Lower lobe of right lung (tissue), 2 donors: ENCODE measurements at regions not wholly inside any gene's neighbourhood (a gene's known extent, or its start where the extent isn't known, plus 50 kb on each side); places are given as distances from the start of the nearest gene placed in this dataset.

Experiments used
- ATAC-seq, 2 donors: fragments of 200-7000 bp; cut with Tn5 transposase; one replicate each; pipeline ENCODE4 v1.9.1; 2020 to 2022; ENCODE audit warnings: mild to moderate bottlenecking in 2 of 2, moderate library complexity in 2 of 2
- DNase-seq: peaks from one replicate; pipeline ENCODE4 v3.0.0-alpha.2; 2020
- H3K27ac ChIP-seq: fragments of 200-600 bp; one replicate; pipeline ENCODE4 v1.8.0; 2022
- H3K27me3 ChIP-seq: fragments of 200-600 bp; one replicate; pipeline ENCODE4 v1.8.0; 2022; ENCODE audit warnings: low read depth
- H3K36me3 ChIP-seq: fragments of 200-600 bp; one replicate; pipeline ENCODE4 v1.8.0; 2022; ENCODE audit warnings: mild to moderate bottlenecking
- H3K4me1 ChIP-seq: fragments of 200-600 bp; one replicate; pipeline ENCODE4 v1.8.0; 2022
- H3K4me3 ChIP-seq: fragments of 200-600 bp; one replicate; pipeline ENCODE4 v1.8.0; 2022; ENCODE audit warnings: mild to moderate bottlenecking
- H3K9me3 ChIP-seq: fragments of 200-600 bp; one replicate; pipeline ENCODE4 v1.8.0; 2022
- CTCF ChIP-seq: fragments of 200-600 bp; IDR thresholded peaks from one replicate; pipeline ENCODE4 v1.8.0; 2022; ENCODE audit warnings: antibody characterized with exemption, mild to moderate bottlenecking
- intact Hi-C: fragments of 100-400 bp; cut with DNase I; formaldehyde crosslinking; loops from one replicate; pipeline ENCODE4 v1.11.0; 2022
- donor health status: DM: no; HTN: yes; CAD: no; lungs with severe emphysema.

DNA sequence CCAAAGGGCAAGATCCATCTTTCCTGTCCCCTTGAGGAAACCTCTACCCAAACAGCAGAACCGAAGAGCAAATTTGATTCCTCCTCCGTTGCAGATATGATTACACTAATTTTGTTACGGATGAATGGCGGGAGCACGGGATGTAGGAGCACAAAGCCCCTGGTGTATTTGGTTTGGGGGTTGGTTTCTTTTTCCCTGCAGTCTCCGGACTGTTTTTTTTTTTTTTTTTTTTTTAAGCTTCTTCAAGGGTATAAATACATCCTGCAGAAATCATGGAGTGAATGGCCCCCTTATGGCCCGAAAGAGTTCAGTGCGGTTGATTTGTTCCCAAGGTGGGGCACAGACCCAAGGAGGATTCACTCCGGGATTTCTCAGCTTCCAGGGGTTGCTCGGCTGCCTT is 135.3 kb upstream of the SH3BP4 start:
- H3K4me3 ChIP-seq: no peak overlapping the region
- DNase-seq: no peak
- no peak for TF ChIP-seq CTCF
- H3K4me1 ChIP-seq: no peaks in the 10 kb centered on the region
- no peaks in the 10 kb centered on the region for H3K27me3 ChIP-seq
- no peaks in the 10 kb centered on the region for H3K36me3 ChIP-seq
- intact Hi-C loops: no loop called here
- H3K27ac ChIP-seq: no peak overlapping the region
- no peak for ATAC-seq
- no peaks in the 10 kb centered on the region for H3K9me3 ChIP-seq

- Histone ChIP-seq H3K36me3 (no peaks in the 10 kb centered on the region), H3K27ac (no peak overlapping the region), H3K4me3 (no peak overlapping the region), H3K9me3 (no peaks in the 10 kb centered on the region), H3K27me3 (no peaks in the 10 kb centered on the region), H3K4me1 (no peaks in the 10 kb centered on the region)
- TF ChIP-seq CTCF: no peak
- DNase-seq: no peak
- no peak for ATAC-seq
- intact Hi-C loops: no loop called here
These were observed 135.8 kb upstream of the SH3BP4 start for GRCh38 chr2:234816056-234816455.

DNA sequence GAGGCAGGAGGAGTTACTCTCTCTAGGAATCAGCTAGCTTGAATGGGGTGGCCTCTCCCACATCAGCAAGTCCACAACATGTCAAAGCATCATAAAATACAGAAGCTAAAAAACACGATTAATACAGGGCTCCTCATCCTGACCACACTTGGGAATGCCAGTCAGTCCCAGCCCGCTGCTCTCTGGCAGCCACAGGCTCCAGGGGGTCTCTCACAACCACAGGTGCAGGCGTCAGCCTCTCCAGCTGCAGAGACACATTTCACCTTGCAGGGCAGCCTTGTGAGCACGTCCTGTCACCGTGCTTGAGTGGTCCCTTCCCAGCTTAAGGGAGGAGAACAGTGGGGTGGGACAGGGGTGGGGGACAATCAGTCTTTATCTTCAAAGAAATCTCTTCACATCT is 137.4 kb upstream of the SH3BP4 start:
- intact Hi-C loops: no loop called here
- no peaks in the 10 kb centered on the region for H3K27me3 ChIP-seq

DNA sequence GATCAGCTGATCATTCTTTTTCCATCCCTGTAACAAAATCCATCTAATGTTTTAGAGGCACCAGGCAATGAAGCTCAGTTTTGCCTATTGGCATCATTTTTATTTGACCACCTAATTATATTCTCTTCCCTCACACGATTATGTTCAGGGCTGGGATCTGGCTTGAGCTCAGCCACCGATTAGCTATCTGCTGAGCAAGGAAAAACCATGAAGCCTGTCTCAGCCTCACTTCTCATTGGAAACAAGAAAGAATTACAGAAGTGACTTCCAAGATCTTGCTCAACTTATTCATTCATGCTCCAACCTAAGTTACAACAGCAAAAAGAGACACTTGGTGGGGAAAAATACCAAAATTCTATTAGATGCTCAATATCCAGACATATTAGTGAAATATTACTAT is 139.0 kb upstream of the SH3BP4 start:
- Histone ChIP-seq H3K27ac (no peak overlapping the region), H3K27me3 (no peaks in the 10 kb centered on the region), H3K4me1 (no peaks in the 10 kb centered on the region), H3K9me3 (no peaks in the 10 kb centered on the region), H3K4me3 (no peak overlapping the region), H3K36me3 (no peaks in the 10 kb centered on the region)
- DNase-seq (no peak), ATAC-seq (no peak)
- TF ChIP-seq CTCF: no peak
- intact Hi-C loops: no loop called here

More for the DNA sequence above, 137.4 kb upstream of the SH3BP4 start:
- no peak overlapping the region for H3K4me3 ChIP-seq
- H3K9me3 ChIP-seq: no peaks in the 10 kb centered on the region
- no peak for TF ChIP-seq CTCF
- H3K27ac ChIP-seq: no peak overlapping the region
- ATAC-seq: no peak
- no peaks in the 10 kb centered on the region for H3K36me3 ChIP-seq
- H3K4me1 ChIP-seq: no peaks in the 10 kb centered on the region
- no peak for DNase-seq

GRCh38 chr2:234808907-234809306 is 142.9 kb upstream of the SH3BP4 start:
- intact Hi-C loops: no loop called here
- no peak overlapping the region for H3K4me3 ChIP-seq

More at GRCh38 chr2:234808907-234809306, 142.9 kb upstream of the SH3BP4 start:
- H3K27me3 ChIP-seq: no peaks in the 10 kb centered on the region
- DNase-seq (no peak), ATAC-seq (no peak)
- TF ChIP-seq CTCF: no peak
- no peaks in the 10 kb centered on the region for H3K9me3 ChIP-seq
- H3K27ac ChIP-seq: no peak overlapping the region
- no peaks in the 10 kb centered on the region for H3K36me3 ChIP-seq
- H3K4me1 ChIP-seq: no peaks in the 10 kb centered on the region
